GM12875 (cell line): ENCODE measurements at regions not wholly inside any gene's neighbourhood (a gene's known extent, or its start where the extent isn't known, plus 50 kb on each side); places are given as distances from the start of the nearest gene placed in this dataset.

Experiments used
- H3K4me3 ChIP-seq: one replicate; pipeline ENCODE4 v1.5.1; 2011; ENCODE audit warnings: low read depth, low read length, control low read depth
- CTCF ChIP-seq: IDR thresholded peaks from 2 replicates; pipeline ENCODE4 v1.5.1; 2011; ENCODE audit warnings: low read depth, mild to moderate bottlenecking, control low read depth, inconsistent platforms, low read length, moderate library complexity, borderline replicate concordance; ENCODE audit not compliant: insufficient read depth

- no peak overlapping the region for H3K4me3 ChIP-seq
- no peak for TF ChIP-seq CTCF
Measured at GRCh38 chr1:94319319-94320102, 82.1 kb upstream of the ARHGAP29 start.

GRCh38 chr1:94318505-94319030, 81.2 kb upstream of the ARHGAP29 start:
- H3K4me3 ChIP-seq, result no peak overlapping the region
- TF ChIP-seq CTCF, result no peak

- no peak for TF ChIP-seq CTCF
- H3K4me3 ChIP-seq, result no peak overlapping the region
Measured at GRCh38 chr1:94317790-94318188, 80.4 kb upstream of the ARHGAP29 start.

- H3K4me3 ChIP-seq, result no peak overlapping the region
- TF ChIP-seq CTCF, result no peak
Measured at GRCh38 chr1:94316836-94317789, 79.7 kb upstream of the ARHGAP29 start.

- no peak overlapping the region for H3K4me3 ChIP-seq
- TF ChIP-seq CTCF, result no peak
Measured at GRCh38 chr1:94316183-94316582, 78.8 kb upstream of the ARHGAP29 start.

GRCh38 chr1:94315552-94316116, 78.2 kb upstream of the ARHGAP29 start:
- no peak for TF ChIP-seq CTCF
- no peak overlapping the region for H3K4me3 ChIP-seq
